Stimulated activated naive B cell treated with anti-CD40 and anti-IgM and Interleukin-4, amounts not matched to agents 10 μg/mL and 1 μg/mL and 100 μg/mL, for 72 hours (primary cell): ENCODE measurements at regions not wholly inside any gene's neighbourhood (a gene's known extent, or its start where the extent isn't known, plus 50 kb on each side); places are given as distances from the start of the nearest gene placed in this dataset.
"Not testable (repeated sequence)": the region's sequence is repeated elsewhere in the genome, so short reads cannot be mapped to it uniquely, and the experiment has no call there.

Source experiments
- ATAC-seq, 2 donors: fragments of 150-1000 bp; cut with Tn5 transposase; replicated peaks; 2 replicates each; pipeline ENCODE4 v1.10.0; 2021; ENCODE audit warnings: moderate library complexity in 1 of 2
- DNase-seq: peaks from one replicate; pipeline ENCODE4 v3.0.0; 2021
- H3K27ac Mint-ChIP-seq: one replicate; pipeline ENCODE4 v1.8.0; 2022; ENCODE audit warnings: mild to moderate bottlenecking, mixed read lengths
- H3K27me3 Mint-ChIP-seq, 2 donors: one replicate each; pipeline ENCODE4 v1.8.0; 2022; ENCODE audit warnings: mixed read lengths in 2 of 2
- H3K36me3 Mint-ChIP-seq, 2 donors: one replicate each; pipeline ENCODE4 v1.8.0; 2022; ENCODE audit warnings: mixed read lengths in 2 of 2, mild to moderate bottlenecking in 1 of 2
- H3K4me1 Mint-ChIP-seq, 2 donors: one replicate each; pipeline ENCODE4 v1.8.0; 2022; ENCODE audit warnings: mixed read lengths in 2 of 2, mild to moderate bottlenecking in 1 of 2
- H3K4me3 Mint-ChIP-seq, 2 donors: one replicate each; pipeline ENCODE4 v1.8.0; 2022; ENCODE audit warnings: mild to moderate bottlenecking in 2 of 2, mixed read lengths in 2 of 2, moderate library complexity in 1 of 2
- H3K9me3 Mint-ChIP-seq, 2 donors: one replicate each; pipeline ENCODE4 v1.8.0; 2022; ENCODE audit warnings: mixed read lengths in 2 of 2, mild to moderate bottlenecking in 1 of 2

DNA sequence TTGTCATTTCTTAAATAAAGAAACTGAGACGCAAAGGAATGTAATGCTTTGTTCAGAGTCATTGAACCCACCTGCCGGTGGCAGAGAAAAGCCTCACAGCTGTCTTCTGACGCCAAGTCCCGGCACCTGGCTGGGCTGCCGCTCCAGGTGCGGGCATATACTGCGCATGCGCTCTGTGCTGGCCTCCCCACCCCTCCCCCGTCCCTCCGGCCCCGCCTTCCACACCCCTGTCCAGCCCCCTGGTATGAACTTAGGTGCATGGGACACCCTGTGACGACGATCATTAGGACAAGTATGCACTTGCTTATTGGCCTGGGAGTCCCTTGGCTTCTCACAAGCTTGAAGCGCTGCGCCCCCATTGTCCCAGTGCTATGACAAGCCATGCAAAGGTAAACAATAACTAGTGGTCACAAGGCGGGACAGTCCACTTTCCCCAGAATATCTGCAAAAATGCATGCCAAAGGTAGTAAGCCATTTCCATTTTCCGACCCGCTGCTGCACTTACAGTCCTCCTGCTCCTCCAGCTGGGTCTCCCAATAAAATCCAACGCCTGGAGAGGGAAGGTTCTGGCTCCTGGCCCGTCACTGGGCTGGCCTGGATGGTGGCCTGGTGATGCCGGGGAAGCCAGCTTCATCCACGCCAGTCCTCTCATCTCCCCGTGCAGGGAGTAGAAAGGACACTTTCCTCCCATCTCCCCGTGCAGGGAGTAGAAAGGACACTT, 100.4 kb downstream of the PSMG1 start:
- H3K4me3 Mint-ChIP-seq, result no peak overlapping the region
- DNase-seq (no peak), ATAC-seq (no peak)
- no peaks in the 10 kb centered on the region for H3K4me1 Mint-ChIP-seq
- no peaks in the 10 kb centered on the region for H3K9me3 Mint-ChIP-seq
- H3K27ac Mint-ChIP-seq, result peak overlapping the region; percentile 51
- no peaks in the 10 kb centered on the region for H3K36me3 Mint-ChIP-seq
- H3K27me3 Mint-ChIP-seq, result peaks cover 5 to 15% of the 10 kb centered on the region in 2 donors

- H3K4me1 Mint-ChIP-seq, result no peaks in the 10 kb centered on the region
- DNase-seq (no peak), ATAC-seq (no peak)
- H3K27me3 Mint-ChIP-seq, result peaks cover 5 to 9% of the 10 kb centered on the region in 2 donors
- H3K9me3 Mint-ChIP-seq, result peaks cover 0 to 5% of the 10 kb centered on the region in 2 donors
- H3K36me3 Mint-ChIP-seq, result no peaks in the 10 kb centered on the region
- no peak overlapping the region for H3K4me3 Mint-ChIP-seq
- H3K27ac Mint-ChIP-seq, result no peak overlapping the region
Measured at GRCh38 chr21:39080366-39080765, 102.9 kb downstream of the PSMG1 start.

DNA sequence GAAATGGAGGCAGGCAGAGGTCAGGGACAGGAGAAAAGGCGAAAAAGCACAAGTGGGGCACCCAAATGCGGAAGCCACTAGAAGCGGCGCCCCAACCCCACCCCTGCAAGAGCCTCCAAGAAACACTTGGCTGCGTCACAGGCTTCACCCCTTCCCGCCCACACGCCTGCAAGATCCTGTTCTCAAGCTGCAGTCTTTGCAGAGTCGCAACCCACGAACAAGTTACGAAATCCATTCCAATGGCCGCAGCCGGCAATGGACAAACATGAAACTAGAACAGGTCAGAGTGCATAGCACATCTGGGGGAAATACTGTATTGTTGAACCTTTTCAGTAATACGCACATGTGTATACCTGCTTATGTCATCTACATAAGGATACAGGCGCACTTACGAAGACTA, 103.6 kb downstream of the PSMG1 start:
- peaks cover 5 to 8% of the 10 kb centered on the region in 2 donors for H3K27me3 Mint-ChIP-seq
- peaks cover 5 to 7% of the 10 kb centered on the region in 2 donors for H3K9me3 Mint-ChIP-seq
- DNase-seq (no peak), ATAC-seq (no peak)
- no peaks in the 10 kb centered on the region for H3K36me3 Mint-ChIP-seq
- no peak overlapping the region for H3K27ac Mint-ChIP-seq
- no peak overlapping the region for H3K4me3 Mint-ChIP-seq
- no peaks in the 10 kb centered on the region for H3K4me1 Mint-ChIP-seq

- no peak overlapping the region for H3K27ac Mint-ChIP-seq
- ATAC-seq, result no peak
- H3K4me3 Mint-ChIP-seq, result no peak overlapping the region
- peaks cover 9% of the 10 kb centered on the region in 2 donors for H3K9me3 Mint-ChIP-seq
- no peak for DNase-seq
- H3K27me3 Mint-ChIP-seq, result peaks cover 1 to 4% of the 10 kb centered on the region in 2 donors
- H3K36me3 Mint-ChIP-seq, result no peaks in the 10 kb centered on the region
- no peaks in the 10 kb centered on the region for H3K4me1 Mint-ChIP-seq
Measured at GRCh38 chr21:39078322-39079065, 104.8 kb downstream of the PSMG1 start.

DNA sequence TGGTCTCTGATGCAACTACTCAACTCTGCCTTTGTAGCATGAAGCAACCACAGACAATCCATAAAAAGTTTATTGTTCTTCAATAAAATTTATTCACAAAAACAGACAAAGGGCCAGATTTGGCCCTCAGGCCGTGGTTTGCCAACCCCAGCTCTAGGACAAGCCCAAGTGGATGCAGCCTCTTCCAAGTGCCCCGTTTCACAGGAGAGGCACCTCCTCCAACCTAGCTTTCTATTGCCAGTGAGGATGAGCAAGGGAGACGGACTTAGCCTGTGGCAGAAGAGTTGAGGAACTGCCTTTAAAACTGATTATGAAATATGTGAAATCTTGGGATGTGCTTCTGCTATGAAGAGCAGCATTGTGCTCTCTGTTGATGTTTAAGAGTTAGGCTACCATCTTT, 105.4 kb downstream of the PSMG1 start:
- ATAC-seq (no peak), DNase-seq (no peak)
- Mint-ChIP-seq H3K27ac (no peak overlapping the region), H3K27me3 (no peaks in the 10 kb centered on the region), H3K4me3 (no peak overlapping the region), H3K4me1 (no peaks in the 10 kb centered on the region), H3K9me3 (peaks cover 9% of the 10 kb centered on the region in 2 donors), H3K36me3 (no peaks in the 10 kb centered on the region)

DNA sequence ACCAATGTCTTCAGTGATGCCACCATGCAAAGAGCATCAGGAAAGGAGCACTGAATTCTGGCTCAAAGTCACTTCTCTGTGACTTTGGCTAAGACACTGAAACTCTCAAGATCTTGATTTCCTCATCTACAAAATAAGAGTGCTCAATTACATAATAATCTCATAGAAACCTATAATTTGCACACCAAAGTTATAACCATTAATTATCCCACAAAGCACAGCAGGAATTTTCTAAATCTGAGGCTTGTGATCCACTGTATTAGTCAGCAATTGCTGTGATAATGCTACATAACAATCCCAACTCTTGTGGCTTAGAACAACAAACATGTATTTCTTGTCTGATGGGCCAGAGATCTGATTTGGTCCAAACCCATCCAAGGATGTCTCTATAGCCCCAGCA, 108.7 kb downstream of the PSMG1 start:
- no peaks in the 10 kb centered on the region for H3K36me3 Mint-ChIP-seq
- DNase-seq (no peak), ATAC-seq (no peak)
- H3K9me3 Mint-ChIP-seq, result peaks cover 9 to 12% of the 10 kb centered on the region in 2 donors
- H3K4me1 Mint-ChIP-seq, result no peaks in the 10 kb centered on the region
- H3K4me3 Mint-ChIP-seq, result no peak overlapping the region
- H3K27ac Mint-ChIP-seq, result no peak overlapping the region
- H3K27me3 Mint-ChIP-seq, result no peaks in the 10 kb centered on the region

DNA sequence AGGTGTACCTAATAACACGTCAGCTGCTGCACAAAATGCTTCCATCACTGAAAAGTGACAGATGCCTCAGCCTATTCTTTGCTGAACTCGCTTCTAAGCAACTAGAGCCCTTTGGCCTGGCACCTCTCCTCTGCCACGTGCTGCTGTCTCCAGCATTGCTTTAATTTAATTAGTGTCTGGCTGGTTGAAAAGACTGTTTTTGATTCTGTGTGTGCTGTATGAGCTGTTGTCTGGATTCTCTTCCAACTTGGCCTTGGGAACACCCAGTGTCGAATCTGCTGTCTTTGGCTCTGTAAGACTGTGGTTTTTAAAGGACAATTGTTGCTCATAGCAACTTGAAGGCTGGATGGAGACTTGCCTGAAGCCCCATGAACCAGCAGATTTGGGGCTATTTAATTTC, 109.5 kb downstream of the PSMG1 start:
- H3K4me1 Mint-ChIP-seq, result no peaks in the 10 kb centered on the region
- H3K4me3 Mint-ChIP-seq, result no peak overlapping the region
- ATAC-seq, result no peak
- H3K36me3 Mint-ChIP-seq, result no peaks in the 10 kb centered on the region
- DNase-seq, result no peak
- H3K27ac Mint-ChIP-seq, result no peak overlapping the region
- H3K27me3 Mint-ChIP-seq, result no peaks in the 10 kb centered on the region
- H3K9me3 Mint-ChIP-seq, result peaks cover 12 to 17% of the 10 kb centered on the region in 2 donors

GRCh38 chr21:39073063-39073462, 110.2 kb downstream of the PSMG1 start:
- Mint-ChIP-seq H3K4me1 (no peaks in the 10 kb centered on the region), H3K4me3 (no peak overlapping the region)
- DNase-seq, result no peak

GRCh38 chr21:39072468-39072867, 110.8 kb downstream of the PSMG1 start:
- ATAC-seq (no peak), DNase-seq (no peak)
- no peaks in the 10 kb centered on the region for H3K36me3 Mint-ChIP-seq
- H3K27me3 Mint-ChIP-seq, result peaks cover 3% of the 10 kb centered on the region in 2 donors
- no peak overlapping the region for H3K27ac Mint-ChIP-seq
- H3K4me1 Mint-ChIP-seq, result no peaks in the 10 kb centered on the region
- H3K9me3 Mint-ChIP-seq, result peaks cover 14 to 17% of the 10 kb centered on the region in 2 donors
- no peak overlapping the region for H3K4me3 Mint-ChIP-seq

More at GRCh38 chr21:39073063-39073462, 110.2 kb downstream of the PSMG1 start:
- no peak overlapping the region for H3K27ac Mint-ChIP-seq
- H3K27me3 Mint-ChIP-seq, result no peaks in the 10 kb centered on the region
- H3K36me3 Mint-ChIP-seq, result no peaks in the 10 kb centered on the region
- ATAC-seq, result no peak
- H3K9me3 Mint-ChIP-seq, result peaks cover 14 to 17% of the 10 kb centered on the region in 2 donors

GRCh38 chr21:39071623-39072214, 111.5 kb downstream of the PSMG1 start:
- Mint-ChIP-seq H3K36me3 (no peaks in the 10 kb centered on the region), H3K27ac (no peak overlapping the region), H3K9me3 (peaks cover 14 to 17% of the 10 kb centered on the region in 2 donors), H3K4me1 (no peaks in the 10 kb centered on the region), H3K27me3 (peaks cover 5 to 6% of the 10 kb centered on the region in 2 donors), H3K4me3 (no peak overlapping the region)
- no peak for ATAC-seq
- DNase-seq, result no peak

- not testable (repeated sequence) for H3K4me3 Mint-ChIP-seq, H3K27me3 Mint-ChIP-seq, H3K4me1 Mint-ChIP-seq, ATAC-seq, DNase-seq, H3K36me3 Mint-ChIP-seq, H3K27ac Mint-ChIP-seq
- peaks cover 11% of the 10 kb centered on the region in 2 donors for H3K9me3 Mint-ChIP-seq
Measured at GRCh38 chr21:39069856-39070255, 113.4 kb downstream of the PSMG1 start.

GRCh38 chr21:39066829-39067780, 116.1 kb downstream of the PSMG1 start:
- no peak overlapping the region for H3K27ac Mint-ChIP-seq
- DNase-seq (no peak), ATAC-seq (no peak)
- H3K9me3 Mint-ChIP-seq, result peaks cover 6 to 10% of the 10 kb centered on the region in 2 donors
- H3K27me3 Mint-ChIP-seq, result peaks cover 5 to 6% of the 10 kb centered on the region in 2 donors
- H3K36me3 Mint-ChIP-seq, result no peaks in the 10 kb centered on the region
- no peak overlapping the region for H3K4me3 Mint-ChIP-seq
- peaks cover 4 to 12% of the 10 kb centered on the region in 2 donors for H3K4me1 Mint-ChIP-seq

DNA sequence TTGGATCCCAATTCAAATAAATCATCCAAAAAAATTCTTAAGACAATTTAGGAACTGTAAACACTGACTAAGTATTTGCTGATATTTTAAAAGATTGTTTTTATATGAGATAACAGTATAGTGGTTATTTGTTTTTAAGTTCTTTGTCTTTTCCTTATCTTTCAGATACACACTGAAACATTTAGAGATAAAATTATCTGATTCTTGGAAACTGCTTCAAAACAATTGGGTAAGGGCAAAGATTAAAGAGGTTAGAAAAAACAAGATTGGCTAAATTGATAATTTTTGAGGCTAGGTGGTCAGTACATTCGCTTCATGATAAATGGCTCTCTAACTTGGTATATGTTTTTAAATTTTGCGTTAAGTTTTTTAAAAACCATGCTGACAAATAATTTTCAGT, 117.3 kb downstream of the PSMG1 start:
- DNase-seq (no peak), ATAC-seq (no peak)
- Mint-ChIP-seq H3K27me3 (peaks cover 5 to 6% of the 10 kb centered on the region in 2 donors), H3K9me3 (peaks cover 6 to 10% of the 10 kb centered on the region in 2 donors), H3K4me3 (no peak overlapping the region), H3K4me1 (peaks cover 4 to 12% of the 10 kb centered on the region in 2 donors), H3K36me3 (no peaks in the 10 kb centered on the region), H3K27ac (no peak overlapping the region)
